WTC11 (cell line): ENCODE measurements at regions not wholly inside any gene's neighbourhood (a gene's known extent, or its start where the extent isn't known, plus 50 kb on each side); places are given as distances from the start of the nearest gene placed in this dataset.

ENCODE experiments used
- ATAC-seq: fragments of 200-7000 bp; cut with Tn5 transposase; 2 replicates; pipeline ENCODE4 v1.10.0; 2021; ENCODE audit warnings: mild to moderate bottlenecking, moderate library complexity
- CTCF ChIA-PET: fragments of 300-600 bp; sonication (Branson Sonifier 250); formaldehyde crosslinking; loops from one replicate; lab custom pipeline; 2021; ENCODE audit warnings: antibody characterized with exemption; lab: Charles Lee
- POLR2A ChIA-PET: fragments of 350-600 bp; sonication (Branson Sonifier 250); formaldehyde crosslinking; loops from one replicate; lab custom pipeline; 2021; ENCODE audit warnings: antibody characterized with exemption; lab: Charles Lee
- DNase-seq: peaks from one replicate; pipeline ENCODE4 v3.0.0; 2021; ENCODE audit warnings: low spot score
- H3K27ac Mint-ChIP-seq: 2 replicates; pipeline ENCODE4 v1.8.0; 2021; ENCODE audit warnings: mixed read lengths
- H3K27me3 Mint-ChIP-seq: 2 replicates; pipeline ENCODE4 v1.8.0; 2021; ENCODE audit warnings: low read depth, mild to moderate bottlenecking, moderate library complexity, mixed read lengths
- H3K36me3 Mint-ChIP-seq: 2 replicates; pipeline ENCODE4 v1.8.0; 2021; ENCODE audit warnings: mixed read lengths
- H3K4me1 Mint-ChIP-seq: 2 replicates; pipeline ENCODE4 v1.8.0; 2022; ENCODE audit warnings: mixed read lengths
- H3K4me3 Mint-ChIP-seq: 2 replicates; pipeline ENCODE4 v1.8.0; 2021; ENCODE audit warnings: mild to moderate bottlenecking, moderate library complexity, mixed read lengths
- H3K9me3 Mint-ChIP-seq: 2 replicates; pipeline ENCODE4 v1.8.0; 2021; ENCODE audit warnings: mixed read lengths
- AR ChIP-seq: fragments of 250-450 bp; sonication (Bioruptor Pico); IDR thresholded peaks from 2 replicates; pipeline ENCODE4 v1.9.0; 2021; ENCODE audit warnings: mild to moderate bottlenecking
- ATF6 ChIP-seq: sonication (generic); formaldehyde crosslinking; IDR thresholded peaks from 2 replicates; pipeline ENCODE4 v1.8.1; 2023; ENCODE audit warnings: mild to moderate bottlenecking, missing genetic modification reagents
- E2F1 ChIP-seq: sonication (generic); formaldehyde crosslinking; IDR thresholded peaks from 2 replicates; pipeline ENCODE4 v1.8.0; 2022; ENCODE audit warnings: mild to moderate bottlenecking, missing genetic modification reagents
- ETV6 ChIP-seq: sonication (generic); formaldehyde crosslinking; IDR thresholded peaks from 2 replicates; pipeline ENCODE4 v1.8.1; 2022; ENCODE audit warnings: mild to moderate bottlenecking, missing genetic modification reagents
- GRHL2 ChIP-seq: fragments of 250-450 bp; sonication (Bioruptor Pico); IDR thresholded peaks from 2 replicates; pipeline ENCODE4 v1.8.0; 2022; ENCODE audit warnings: mild to moderate bottlenecking, moderate library complexity; ENCODE audit not compliant: insufficient replicate concordance, severe bottlenecking
- MXD4 ChIP-seq: fragments of 250-450 bp; sonication (Bioruptor Pico); IDR thresholded peaks from 2 replicates; pipeline ENCODE4 v1.8.0; 2021; ENCODE audit warnings: mild to moderate bottlenecking, moderate library complexity, borderline replicate concordance
- NR3C1 ChIP-seq: sonication (generic); formaldehyde crosslinking; conservative IDR thresholded peaks from 2 replicates; pipeline ENCODE4 v1.8.1; 2023; ENCODE audit warnings: low read depth, mild to moderate bottlenecking, missing genetic modification reagents
- OVOL2 ChIP-seq: fragments of 250-450 bp; sonication (Bioruptor Pico); IDR thresholded peaks from 2 replicates; pipeline ENCODE4 v1.9.0; 2021; ENCODE audit warnings: mild to moderate bottlenecking, borderline replicate concordance
- PREB ChIP-seq: sonication (generic); formaldehyde crosslinking; IDR thresholded peaks from 2 replicates; pipeline ENCODE4 v1.8.1; 2022; ENCODE audit warnings: mild to moderate bottlenecking, missing genetic modification reagents, moderate library complexity, borderline replicate concordance
- PRRX2 ChIP-seq: fragments of 250-450 bp; sonication (Bioruptor Pico); IDR thresholded peaks from 2 replicates; pipeline ENCODE4 v1.8.0; 2021; ENCODE audit warnings: mild to moderate bottlenecking
- SMAD4 ChIP-seq: sonication (generic); formaldehyde crosslinking; IDR thresholded peaks from 2 replicates; pipeline ENCODE4 v1.8.0; 2022; ENCODE audit warnings: mild to moderate bottlenecking, missing genetic modification reagents
- SOX15 ChIP-seq: fragments of 250-450 bp; sonication (Bioruptor Pico); IDR thresholded peaks from 2 replicates; pipeline ENCODE4 v1.9.0; 2021; ENCODE audit warnings: mild to moderate bottlenecking
- SP1 ChIP-seq: sonication (generic); formaldehyde crosslinking; conservative IDR thresholded peaks from 2 replicates; pipeline ENCODE4 v1.8.1; 2022; ENCODE audit warnings: missing genetic modification reagents
- TCF7 ChIP-seq: sonication (generic); formaldehyde crosslinking; IDR thresholded peaks from 2 replicates; pipeline ENCODE4 v1.8.0; 2022; ENCODE audit warnings: mild to moderate bottlenecking, low read depth, missing genetic modification reagents, moderate library complexity
- TEAD1 ChIP-seq: sonication (generic); formaldehyde crosslinking; IDR thresholded peaks from 2 replicates; pipeline ENCODE4 v1.8.0; 2022; ENCODE audit warnings: mild to moderate bottlenecking, missing genetic modification reagents
- TP53 ChIP-seq: sonication (generic); formaldehyde crosslinking; IDR thresholded peaks from 2 replicates; pipeline ENCODE4 v1.8.1; 2023; ENCODE audit warnings: mild to moderate bottlenecking, missing genetic modification reagents
- USF2 ChIP-seq: sonication (generic); formaldehyde crosslinking; IDR thresholded peaks from 2 replicates; pipeline ENCODE4 v1.8.1; 2023; ENCODE audit warnings: mild to moderate bottlenecking, missing genetic modification reagents, moderate library complexity
- ZBTB21 ChIP-seq: sonication (generic); formaldehyde crosslinking; IDR thresholded peaks from 2 replicates; pipeline ENCODE4 v1.8.1; 2023; ENCODE audit warnings: mild to moderate bottlenecking, missing genetic modification reagents, borderline replicate concordance
- ZNF138 ChIP-seq: sonication (generic); formaldehyde crosslinking; conservative IDR thresholded peaks from 2 replicates; pipeline ENCODE4 v1.8.1; 2022; ENCODE audit warnings: mild to moderate bottlenecking, moderate library complexity, missing genetic modification reagents
- ZNF671 ChIP-seq: fragments of 250-450 bp; sonication (Bioruptor Pico); IDR thresholded peaks from 2 replicates; pipeline ENCODE4 v1.8.0; 2021; ENCODE audit warnings: mild to moderate bottlenecking

GRCh38 chr2:187684174-187684573 is 129.9 kb upstream of the TFPI start:
- no peak for ATAC-seq
- CTCF ChIA-PET, result no interaction called here

GRCh38 chr2:187686416-187687024 is 132.3 kb upstream of the TFPI start:
- ChIA-PET POLR2A (no interaction called here), CTCF (no interaction called here)
- H3K27me3 Mint-ChIP-seq, result no peaks in the 10 kb centered on the region
- H3K36me3 Mint-ChIP-seq, result no peaks in the 10 kb centered on the region
- no peak overlapping the region for H3K4me3 Mint-ChIP-seq
- H3K27ac Mint-ChIP-seq, result no peak overlapping the region
- no peaks in the 10 kb centered on the region for H3K9me3 Mint-ChIP-seq
- DNase-seq (no peak), ATAC-seq (no peak)
- peaks cover 21% of the 10 kb centered on the region for H3K4me1 Mint-ChIP-seq
- no peak for TF ChIP-seq ETV6 (CRISPR knock-in tag)
- no peak for TF ChIP-seq TEAD1 (CRISPR knock-in tag)
- TF ChIP-seq SOX15 (CRISPR knock-in tag), result no peak
- no peak for TF ChIP-seq AR

More at GRCh38 chr2:187684174-187684573, 129.9 kb upstream of the TFPI start:
- DNase-seq, result no peak
- POLR2A ChIA-PET, result no interaction called here
- Mint-ChIP-seq H3K4me3 (no peak overlapping the region), H3K27me3 (no peaks in the 10 kb centered on the region; the same call in 1 of the 2 replicates), H3K27ac (no peak overlapping the region), H3K9me3 (0 out of 2 replicates have a peak, but pooled peaks cover 3% of the 10 kb centered on the region)
- TF ChIP-seq ZBTB21, result no peak
- no peak for TF ChIP-seq ZNF138
- TF ChIP-seq ZNF671, result no peak
- TF ChIP-seq, all 79 proteins: peak for 0
- H3K36me3 Mint-ChIP-seq, result no peaks in the 10 kb centered on the region
- H3K4me1 Mint-ChIP-seq, result peaks cover 35% of the 10 kb centered on the region

- TF ChIP-seq ZNF138 (no peak), SP1 (CRISPR knock-in tag) (no peak), OVOL2 (CRISPR knock-in tag) (no peak), PRRX2 (CRISPR knock-in tag) (no peak), TCF7 (CRISPR knock-in tag) (no peak), MXD4 (CRISPR knock-in tag) (no peak), TP53 (CRISPR knock-in tag) (no peak), GRHL2 (CRISPR knock-in tag) (no peak), ZNF671 (no peak), E2F1 (CRISPR knock-in tag) (no peak), USF2 (CRISPR knock-in tag) (no peak), PREB (no peak), SMAD4 (CRISPR knock-in tag) (no peak), NR3C1 (CRISPR knock-in tag) (no peak), ATF6 (CRISPR knock-in tag) (no peak)
- H3K4me1 Mint-ChIP-seq, result peaks cover 11% of the 10 kb centered on the region
- ChIA-PET CTCF (no interaction called here), POLR2A (no interaction called here)
- H3K27ac Mint-ChIP-seq, result no peak overlapping the region
- no peak overlapping the region for H3K4me3 Mint-ChIP-seq
- no peaks in the 10 kb centered on the region for H3K27me3 Mint-ChIP-seq
- DNase-seq (no peak), ATAC-seq (no peak)
- H3K36me3 Mint-ChIP-seq, result no peaks in the 10 kb centered on the region
- H3K9me3 Mint-ChIP-seq, result no peaks in the 10 kb centered on the region
These were observed 133.3 kb upstream of the TFPI start for GRCh38 chr2:187687585-187687984.
